HUDEP-2 (cell line): ENCODE measurements at regions not wholly inside any gene's neighbourhood (a gene's known extent, or its start where the extent isn't known, plus 50 kb on each side); places are given as distances from the start of the nearest gene placed in this dataset.

ENCODE experiments used
- DNase-seq, 76 experiments: peaks; one replicate each; lab custom pipeline; 2025; ENCODE audit not compliant: unreplicated experiment in 76 of 76; lab: John Stamatoyannopoulos, UW

DNA sequence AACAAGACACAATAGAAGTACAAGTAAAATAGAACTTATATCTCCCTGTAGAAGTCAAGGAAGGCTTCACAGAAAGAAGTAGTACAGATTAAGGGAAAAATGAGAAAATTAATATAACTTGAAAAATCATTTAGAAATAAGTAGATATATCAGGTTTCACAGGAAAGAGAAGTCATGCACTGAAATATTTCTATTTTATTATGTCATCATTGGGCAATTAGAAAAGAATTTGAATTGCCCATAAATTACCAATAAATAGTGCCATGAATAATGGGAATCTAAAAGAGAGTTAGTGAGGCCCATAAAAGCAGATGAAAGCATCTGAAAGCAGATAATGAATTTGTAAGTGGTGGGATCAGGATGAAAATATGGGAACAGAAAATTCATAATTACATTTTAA is 1597.8 kb downstream of the PLA2G4A start:
- DNase-seq: no peak

DNA sequence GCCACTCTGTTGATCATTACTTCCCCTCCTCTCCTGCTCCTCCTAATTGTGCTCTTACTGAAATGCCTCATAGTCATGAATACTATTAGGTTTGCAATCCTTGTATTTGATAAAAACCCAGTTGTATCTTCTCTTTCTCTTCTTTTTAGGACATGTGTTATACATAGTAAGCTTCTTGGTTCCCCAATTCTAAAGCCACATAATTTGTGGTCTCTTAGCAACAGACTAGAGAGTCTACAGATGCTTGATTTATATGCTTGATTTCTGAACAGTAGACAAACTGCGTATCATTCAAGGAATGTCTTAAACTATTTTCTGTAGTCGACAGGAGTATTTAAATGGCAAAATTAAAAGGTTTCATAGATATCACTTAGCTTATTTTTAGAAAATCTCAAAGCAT is 1598.9 kb downstream of the PLA2G4A start:
- DNase-seq: no peak

DNA sequence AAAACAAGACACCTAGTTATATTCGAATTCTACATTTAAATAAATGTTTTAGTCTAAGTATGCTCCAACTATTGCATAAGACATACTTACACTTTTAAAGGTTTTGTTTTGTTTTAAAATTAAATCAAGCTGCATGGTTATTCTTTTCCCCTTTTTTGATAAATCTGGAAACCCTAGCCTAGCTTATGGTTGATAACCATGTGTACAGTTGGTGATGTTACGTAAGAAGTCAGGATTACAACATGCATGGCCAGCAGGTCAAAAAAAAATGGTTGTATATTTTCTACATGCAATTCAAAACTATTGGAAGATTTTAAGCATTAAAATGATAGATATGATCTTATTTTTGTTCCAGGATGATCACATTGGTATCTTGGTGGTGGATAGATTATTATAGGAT is 1600.6 kb downstream of the PLA2G4A start:
- no peak for DNase-seq

GRCh38 chr1:188432427-188432826 is 1603.7 kb downstream of the PLA2G4A start:
- DNase-seq: no peak

GRCh38 chr1:188433425-188433824 is 1604.7 kb downstream of the PLA2G4A start:
- no peak for DNase-seq

GRCh38 chr1:188444526-188444925 is 1615.8 kb downstream of the PLA2G4A start:
- DNase-seq: no peak

GRCh38 chr1:188462837-188463236 is 1634.1 kb downstream of the PLA2G4A start:
- DNase-seq: no peak

- no peak for DNase-seq
These were observed 1635.2 kb downstream of the PLA2G4A start for GRCh38 chr1:188463919-188464318.

- no peak for DNase-seq
These were observed 1637.8 kb downstream of the PLA2G4A start for GRCh38 chr1:188466539-188466938.

DNA sequence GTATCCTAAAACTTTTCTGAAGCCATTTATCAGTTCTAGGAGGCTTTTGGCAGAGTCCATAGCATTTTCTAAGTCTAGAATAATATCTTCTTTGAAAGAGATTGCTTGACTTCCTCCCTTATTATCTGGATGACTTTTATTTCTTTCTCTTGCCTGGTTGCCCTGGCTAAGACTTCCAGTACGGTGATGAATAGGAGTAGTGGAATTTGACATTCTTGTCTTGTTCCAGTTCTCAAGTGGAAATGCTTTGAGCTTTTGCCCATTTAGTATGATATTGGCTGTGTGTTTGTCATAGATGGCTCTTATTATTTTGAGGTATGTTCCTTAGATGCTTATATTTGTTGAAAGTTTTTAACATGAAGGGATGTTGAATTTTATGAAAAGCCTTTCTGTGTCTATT is 1647.9 kb downstream of the PLA2G4A start:
- DNase-seq: no peak

DNA sequence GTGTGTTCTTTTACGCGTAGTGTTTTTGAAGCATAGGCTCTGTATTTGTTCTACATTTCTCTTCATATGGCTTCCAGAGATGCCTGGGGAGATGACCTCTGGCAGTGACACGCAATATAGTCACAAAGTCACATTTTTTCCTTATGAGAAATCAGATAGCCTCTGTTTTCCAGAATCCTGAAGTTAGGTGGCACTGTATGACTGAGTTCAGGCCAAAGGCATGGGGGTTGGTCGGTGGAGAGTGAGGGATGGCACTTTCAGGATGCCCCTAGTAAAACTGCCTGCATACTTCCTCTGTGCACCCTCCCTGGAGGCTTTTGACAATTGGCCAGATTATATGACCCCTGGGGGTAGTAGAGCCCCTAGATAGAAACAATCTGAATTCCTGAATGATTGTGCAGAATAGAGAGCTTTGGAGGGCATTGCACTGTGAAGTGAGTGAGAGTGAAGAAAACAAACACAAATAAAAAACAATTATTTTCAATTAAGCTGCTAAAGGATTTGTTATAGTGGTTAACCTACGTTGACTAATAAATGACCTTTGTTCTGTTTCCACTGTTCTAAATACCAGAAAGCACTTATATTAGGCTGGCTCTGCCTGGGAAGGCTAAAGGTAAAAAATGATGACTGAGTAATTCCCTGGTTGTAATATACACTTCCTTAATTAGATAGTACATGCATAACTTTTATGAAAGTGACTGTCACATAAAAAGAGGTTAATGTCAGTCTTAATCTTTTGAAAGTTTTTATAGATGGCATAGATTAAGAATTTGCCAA is 1660.8 kb downstream of the PLA2G4A start:
- DNase-seq: no peak

DNA sequence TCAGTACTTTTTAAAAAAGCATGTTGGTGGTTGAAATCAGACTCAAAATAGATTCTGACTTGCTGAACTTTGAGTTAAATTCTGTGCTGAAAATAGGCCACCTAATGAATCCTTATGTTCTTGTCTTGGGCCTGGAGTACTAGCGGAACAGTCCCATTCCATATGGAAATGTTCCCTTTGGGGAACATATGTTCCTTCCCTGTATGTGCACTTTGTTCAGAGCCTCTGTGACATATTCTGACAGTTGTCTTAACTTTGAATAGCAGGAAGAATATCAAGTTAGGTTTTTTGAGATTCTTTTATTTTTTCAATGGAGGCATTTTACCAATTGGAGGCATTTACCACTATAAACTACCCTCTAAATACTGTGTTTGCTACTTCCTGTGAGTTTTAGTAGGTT is 1667.8 kb downstream of the PLA2G4A start:
- DNase-seq: no peak

- no peak for DNase-seq
These were observed 1668.3 kb downstream of the PLA2G4A start for GRCh38 chr1:188497020-188497419.

DNA sequence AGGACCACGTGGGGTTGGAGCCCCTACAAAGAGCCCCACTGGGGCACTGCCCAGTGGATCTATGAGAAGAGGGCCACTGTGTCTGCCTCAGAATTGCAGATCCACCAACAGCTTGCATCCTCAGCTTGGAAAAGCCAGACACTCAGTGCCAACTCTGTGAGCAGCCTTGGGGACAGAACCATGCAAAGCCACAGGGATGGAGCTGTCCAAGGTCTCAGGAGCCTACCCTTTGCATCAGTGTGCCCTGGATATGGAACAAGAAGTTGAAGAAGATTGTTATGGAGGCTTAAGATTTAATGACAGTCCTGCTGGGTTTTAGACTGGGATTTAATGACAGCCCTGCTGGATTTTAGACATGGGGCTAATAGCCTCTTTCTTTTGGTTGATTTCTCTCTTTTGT is 1670.9 kb downstream of the PLA2G4A start:
- DNase-seq: no peak

DNA sequence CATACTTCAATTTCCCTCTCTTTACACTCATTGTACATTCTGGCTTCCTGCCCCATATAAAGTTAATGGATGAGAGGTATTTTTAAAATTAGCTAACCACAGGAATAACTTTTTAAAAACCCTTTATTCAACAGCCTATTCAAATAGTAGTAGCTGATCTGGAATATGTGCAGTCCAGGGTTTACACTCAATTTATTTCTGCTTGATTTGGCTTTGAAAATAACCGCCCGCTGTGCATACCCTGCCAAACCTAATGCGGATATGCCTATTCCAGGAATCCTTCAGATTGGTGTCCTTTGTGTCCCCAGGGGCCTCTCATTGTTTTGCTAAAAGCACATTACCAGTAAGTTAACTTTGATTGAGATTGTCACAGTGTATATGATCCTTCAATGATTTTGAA is 1686.2 kb downstream of the PLA2G4A start:
- no peak for DNase-seq

DNA sequence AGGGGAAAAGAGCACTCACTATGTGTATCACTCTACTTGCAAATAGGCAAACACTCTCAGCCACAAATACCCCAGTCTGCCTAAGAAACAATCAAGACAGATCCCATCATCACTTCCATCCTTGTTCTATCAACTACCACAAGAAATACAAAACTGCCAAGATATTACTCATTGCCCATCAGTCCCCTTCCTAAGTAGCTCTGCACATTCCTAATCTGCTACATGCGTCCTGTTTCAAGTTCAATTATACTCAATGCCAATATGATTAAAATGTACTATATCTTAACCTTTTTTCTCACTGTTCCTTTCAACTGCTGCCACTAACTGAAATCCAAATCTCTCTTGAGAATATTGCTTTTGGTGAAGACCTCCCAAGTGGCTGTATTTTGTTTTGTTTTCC is 1688.4 kb downstream of the PLA2G4A start:
- DNase-seq: no peak

DNA sequence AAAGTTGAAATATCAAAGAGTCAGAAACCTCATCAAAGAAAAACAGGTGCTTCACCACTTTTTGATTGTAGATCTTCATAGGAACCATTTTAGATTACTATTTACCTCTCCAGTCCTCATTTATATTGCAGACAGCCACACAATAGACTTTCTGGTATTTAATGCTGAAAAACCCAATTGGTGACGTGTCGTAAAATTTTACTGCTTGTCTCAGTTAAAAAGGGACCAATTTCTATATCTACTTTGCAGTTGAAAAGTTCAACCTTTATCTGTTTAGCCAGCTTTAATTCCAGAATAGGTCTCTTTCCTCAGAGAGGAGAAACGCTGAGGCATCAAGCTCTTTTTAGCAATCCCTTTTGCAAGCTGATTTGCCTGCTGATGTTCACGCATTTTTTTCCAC is 1722.4 kb downstream of the PLA2G4A start:
- DNase-seq: no peak

GRCh38 chr1:188557053-188557452 is 1728.3 kb downstream of the PLA2G4A start:
- no peak for DNase-seq

DNA sequence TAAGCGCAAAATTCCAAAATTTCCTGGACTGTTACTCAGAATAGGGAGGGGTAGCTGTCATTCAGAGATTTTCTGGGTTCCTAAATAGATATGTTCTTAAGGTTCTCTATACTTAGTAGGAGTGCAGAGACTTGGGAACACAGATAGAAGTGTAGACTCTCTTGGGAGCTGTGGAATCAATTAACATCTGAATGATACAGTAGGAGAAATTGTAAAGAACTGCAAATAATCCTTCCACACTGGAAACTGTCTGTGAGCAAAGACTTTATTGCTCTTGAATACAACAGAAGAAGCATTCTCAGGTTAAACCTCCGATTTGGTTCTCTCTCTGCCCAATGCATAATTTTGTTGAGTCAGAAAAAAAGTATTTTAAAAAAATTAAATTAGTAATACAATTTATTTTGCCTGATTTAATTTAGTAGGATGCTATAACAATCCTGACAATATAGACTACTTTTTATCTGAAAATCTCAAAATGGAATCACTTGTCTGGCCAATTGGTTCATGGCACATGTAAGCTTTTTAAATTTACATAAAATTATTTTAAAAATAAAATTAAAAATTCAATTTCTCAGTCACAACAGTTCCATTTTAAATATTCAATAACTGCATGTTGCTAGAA is 1754.3 kb downstream of the PLA2G4A start:
- DNase-seq: no peak

DNA sequence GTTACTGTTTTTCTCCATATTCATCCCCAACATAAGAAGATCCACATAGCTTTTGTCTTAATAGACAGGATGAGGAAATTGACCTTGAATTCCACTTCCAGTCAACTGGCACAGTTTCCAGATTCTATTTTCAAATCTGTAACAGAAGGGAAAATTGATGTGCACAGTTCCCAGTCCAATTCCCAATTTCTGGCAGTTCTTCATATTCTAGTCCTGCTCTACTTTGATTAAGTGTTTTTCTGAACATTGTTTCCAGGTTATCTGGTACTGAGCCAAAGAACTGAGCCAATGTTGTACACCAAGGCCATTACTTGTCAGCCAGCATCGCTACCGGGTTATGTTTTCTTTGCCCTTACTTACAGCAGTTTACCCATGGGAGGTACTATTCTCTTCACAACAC is 1755.4 kb downstream of the PLA2G4A start:
- no peak for DNase-seq

DNA sequence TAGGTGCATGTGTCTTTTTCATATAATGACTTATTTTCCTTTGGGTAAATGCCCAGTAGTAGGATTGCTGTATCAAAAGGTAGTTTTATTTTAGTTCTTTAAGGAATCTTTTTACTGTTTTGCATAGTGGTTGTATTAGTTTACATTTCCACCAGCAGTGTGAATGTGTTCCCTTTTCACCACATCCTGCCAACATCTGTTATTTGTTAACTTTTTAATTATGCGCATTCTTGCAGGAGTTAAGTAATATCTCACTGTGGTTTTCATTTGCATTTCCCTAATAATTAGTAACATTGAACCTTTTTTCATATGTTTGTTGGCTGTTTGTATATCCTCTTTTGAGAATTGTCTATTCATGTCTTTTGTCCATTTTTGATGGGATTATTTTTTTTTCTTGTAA is 1761.9 kb downstream of the PLA2G4A start:
- no peak for DNase-seq

DNA sequence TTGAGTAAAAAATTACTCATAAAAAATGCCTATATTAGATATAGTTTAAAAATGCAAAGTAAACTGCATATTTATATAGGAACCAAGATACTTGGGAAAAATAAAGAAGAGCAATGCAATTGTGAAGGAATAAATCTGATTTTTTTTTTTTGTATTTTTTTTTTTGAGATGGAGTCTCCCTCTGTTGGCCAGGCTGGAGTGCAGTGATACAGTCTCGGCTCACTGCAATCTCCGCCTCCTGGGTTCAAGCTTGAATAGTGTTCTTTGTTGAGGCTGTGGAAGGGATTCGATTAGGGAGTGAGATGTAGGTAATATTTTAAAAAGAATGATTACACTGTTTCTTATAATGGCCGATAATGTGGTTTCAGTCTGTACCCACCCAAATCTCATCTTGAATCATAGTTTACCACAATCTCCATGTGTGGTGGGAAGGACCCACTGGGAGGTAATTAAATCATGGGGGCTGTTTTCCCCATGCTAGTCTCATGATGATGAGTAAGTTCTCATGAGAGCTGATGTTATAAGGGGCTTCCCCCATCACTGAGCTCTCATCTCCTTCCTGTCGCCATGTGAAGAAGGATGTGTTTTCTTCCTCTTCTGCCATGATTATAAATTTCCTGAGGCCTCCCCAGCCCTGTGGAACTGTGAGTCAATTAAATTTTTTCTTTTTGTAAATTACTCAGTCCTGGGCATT is 1765.9 kb downstream of the PLA2G4A start:
- DNase-seq: no peak
